GM12865 (cell line): ENCODE measurements at regions not wholly inside any gene's neighbourhood (a gene's known extent, or its start where the extent isn't known, plus 50 kb on each side); places are given as distances from the start of the nearest gene placed in this dataset.

Experiments used
- DNase-seq: peaks from one replicate; pipeline ENCODE4 v3.0.0; 2010; ENCODE audit warnings: low read depth
- H3K4me3 ChIP-seq: 2 replicates; pipeline ENCODE4 v1.5.1; 2011; ENCODE audit warnings: mild to moderate bottlenecking, low read depth, low read length, control low read depth
- CTCF ChIP-seq: IDR thresholded peaks from 2 replicates; pipeline ENCODE4 v1.5.1; 2011; ENCODE audit warnings: low read length, control low read depth, low read depth, inconsistent platforms; ENCODE audit not compliant: insufficient read depth; ENCODE audit errors: missing control alignments

DNA sequence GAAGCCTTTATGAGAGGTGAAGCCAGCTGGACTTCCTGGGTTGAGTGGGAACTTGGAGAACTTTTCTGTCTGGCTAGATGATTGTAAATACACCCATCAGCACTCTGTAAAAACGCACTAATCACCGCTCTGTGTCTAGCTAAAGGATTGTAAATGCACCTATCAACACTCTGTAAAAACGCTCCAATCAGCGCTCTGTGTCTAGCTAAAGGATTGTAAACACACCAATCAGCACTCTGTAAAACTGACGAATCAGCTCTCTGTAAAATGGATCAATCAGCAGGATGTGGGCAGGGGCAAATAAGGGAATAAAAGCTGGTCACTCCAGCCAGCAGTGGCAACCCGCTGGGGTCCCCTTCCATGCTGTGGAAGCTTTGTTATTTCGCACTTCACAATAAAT, 163.6 kb upstream of the SLC39A10 start:
- H3K4me3 ChIP-seq, result no peak overlapping the region
- TF ChIP-seq CTCF, result no peak
- DNase-seq, result no peak

GRCh38 chr2:195490319-195490718, 166.7 kb upstream of the SLC39A10 start:
- no peak overlapping the region for H3K4me3 ChIP-seq
- no peak for DNase-seq
- no peak for TF ChIP-seq CTCF

DNA sequence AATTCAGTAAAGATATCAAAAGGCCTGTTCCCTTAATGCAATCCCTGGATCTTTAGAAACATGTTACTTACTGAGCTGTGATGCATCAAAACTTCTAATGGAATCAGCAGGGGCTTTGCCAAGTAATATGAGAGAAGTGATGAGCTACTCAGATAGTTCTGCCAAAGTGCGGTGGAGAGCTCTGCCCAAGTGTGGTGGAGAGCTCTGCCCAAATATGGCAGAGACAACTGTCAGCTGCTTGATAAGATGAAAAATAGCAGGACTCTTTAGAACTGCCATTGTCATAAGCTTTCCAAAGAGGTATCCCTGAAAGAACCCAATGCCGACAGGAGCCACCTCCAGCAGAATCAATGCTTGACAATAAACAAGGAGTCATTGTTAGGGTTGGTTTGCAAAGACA, 167.9 kb upstream of the SLC39A10 start:
- no peak for DNase-seq
- no peak for TF ChIP-seq CTCF
- H3K4me3 ChIP-seq, result no peak overlapping the region

DNA sequence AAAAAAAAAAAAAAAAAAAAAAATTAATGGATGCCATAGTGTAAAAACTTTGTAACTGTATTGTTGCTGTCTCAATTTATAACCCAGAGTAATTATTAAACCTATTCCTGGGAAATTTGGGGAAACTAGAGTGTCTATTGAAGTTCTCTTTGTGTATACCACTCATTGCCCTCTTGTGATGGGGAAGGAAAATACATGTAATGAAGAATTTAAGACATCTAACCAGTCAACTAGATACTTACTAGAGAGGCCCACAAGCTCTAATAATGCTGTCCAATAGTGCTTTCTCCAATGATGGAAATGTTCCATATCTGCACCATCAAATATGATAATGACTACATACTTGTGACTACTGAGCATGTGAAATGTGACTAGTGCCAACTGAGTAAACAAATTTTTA, 168.5 kb upstream of the SLC39A10 start:
- no peak overlapping the region for H3K4me3 ChIP-seq
- no peak for TF ChIP-seq CTCF
- no peak for DNase-seq

GRCh38 chr2:195486987-195487644, 169.9 kb upstream of the SLC39A10 start:
- no peak overlapping the region for H3K4me3 ChIP-seq
- no peak for TF ChIP-seq CTCF
- DNase-seq, result peak; percentile 42

DNA sequence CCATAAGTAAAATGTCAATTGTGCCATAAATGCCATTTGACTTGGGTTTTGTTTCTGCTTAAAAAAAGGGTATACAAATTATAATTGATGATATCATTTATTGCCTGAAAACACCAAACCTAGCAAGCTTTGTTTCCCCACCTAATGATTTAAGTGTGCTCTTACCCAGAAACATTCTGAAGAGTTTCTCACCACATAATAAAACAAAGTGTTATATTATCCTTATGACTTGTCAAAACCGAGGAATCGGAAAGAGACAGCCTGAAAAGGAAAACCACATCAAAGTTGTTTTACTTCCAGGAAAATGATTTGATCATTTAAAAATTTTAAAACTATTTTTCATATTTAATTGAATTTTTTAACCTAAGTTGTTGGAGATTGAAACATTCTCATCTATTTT, 170.5 kb upstream of the SLC39A10 start:
- no peak for DNase-seq
- TF ChIP-seq CTCF, result no peak
- no peak overlapping the region for H3K4me3 ChIP-seq

- DNase-seq, result no peak
- no peak for TF ChIP-seq CTCF
- no peak overlapping the region for H3K4me3 ChIP-seq
Measured at GRCh38 chr2:195482010-195482409, 175.0 kb upstream of the SLC39A10 start.
